ENCODE measurements at regions not wholly inside any gene's neighbourhood (a gene's known extent, or its start where the extent isn't known, plus 50 kb on each side); places are given as distances from the start of the nearest gene placed in this dataset.
A peak's percentile ranks its signal among the peaks of the same experiment; 100 is the strongest.

GRCh38 chrX:22664826-22665225 is 334.9 kb upstream of the DDX53 start:
- DNase-seq (ENCODE audit: low read depth) = no peak

- DNase-seq (ENCODE audit: low read depth) = no peak
Measured at GRCh38 chrX:22665818-22666217, 333.9 kb upstream of the DDX53 start.

- DNase-seq (ENCODE audit: low read depth) = no peak
Measured at GRCh38 chrX:22666441-22666840, 333.3 kb upstream of the DDX53 start.

GRCh38 chrX:22674932-22675331 is 324.8 kb upstream of the DDX53 start:
- DNase-seq (ENCODE audit: low read depth) = no peak

- DNase-seq (ENCODE audit: low read depth) = no peak
Measured at GRCh38 chrX:22686138-22686541, 313.6 kb upstream of the DDX53 start.

- no peak for DNase-seq (ENCODE audit: low read depth)
Measured at GRCh38 chrX:22689290-22689689, 310.5 kb upstream of the DDX53 start.

- no peak for DNase-seq (ENCODE audit: low read depth)
Measured at GRCh38 chrX:22690116-22690515, 309.6 kb upstream of the DDX53 start.

- DNase-seq (ENCODE audit: low read depth) = no peak
Measured at GRCh38 chrX:22691966-22692565, 307.7 kb upstream of the DDX53 start.

- no peak for DNase-seq (ENCODE audit: low read depth)
Measured at GRCh38 chrX:22698151-22698550, 301.6 kb upstream of the DDX53 start.

- DNase-seq (ENCODE audit: low read depth) = no peak
Measured at GRCh38 chrX:22699581-22700091, 300.1 kb upstream of the DDX53 start.

GRCh38 chrX:22712942-22713341 is 286.8 kb upstream of the DDX53 start:
- no peak for DNase-seq (ENCODE audit: low read depth)

- DNase-seq (ENCODE audit: low read depth) = no peak
Measured at GRCh38 chrX:22730542-22730941, 269.2 kb upstream of the DDX53 start.

GRCh38 chrX:22737541-22737940 is 262.2 kb upstream of the DDX53 start:
- no peak for DNase-seq (ENCODE audit: low read depth)

- no peak for DNase-seq (ENCODE audit: low read depth)
Measured at GRCh38 chrX:22739276-22739675, 260.5 kb upstream of the DDX53 start.

GRCh38 chrX:22740836-22741235 is 258.9 kb upstream of the DDX53 start:
- no peak for DNase-seq (ENCODE audit: low read depth)

GRCh38 chrX:22742174-22742573 is 257.6 kb upstream of the DDX53 start:
- DNase-seq (ENCODE audit: low read depth) = peak; percentile 24

GRCh38 chrX:22746081-22746480 is 253.7 kb upstream of the DDX53 start:
- DNase-seq (ENCODE audit: low read depth) = no peak

GRCh38 chrX:22748093-22748999 is 251.4 kb upstream of the DDX53 start:
- DNase-seq (ENCODE audit: low read depth) = no peak

- DNase-seq (ENCODE audit: low read depth) = no peak
Measured at GRCh38 chrX:22758807-22759481, 240.8 kb upstream of the DDX53 start.

- DNase-seq (ENCODE audit: low read depth) = no peak
Measured at GRCh38 chrX:22760513-22761057, 239.2 kb upstream of the DDX53 start.

- no peak for DNase-seq (ENCODE audit: low read depth)
Measured at GRCh38 chrX:22788221-22788620, 211.5 kb upstream of the DDX53 start.

GRCh38 chrX:22795671-22796070 is 204.1 kb upstream of the DDX53 start:
- no peak for DNase-seq (ENCODE audit: low read depth)
